HG02763 (cell line): ENCODE measurements at regions not wholly inside any gene's neighbourhood (a gene's known extent, or its start where the extent isn't known, plus 50 kb on each side); places are given as distances from the start of the nearest gene placed in this dataset.
"Not testable (repeated sequence)": the region's sequence is repeated elsewhere in the genome, so short reads cannot be mapped to it uniquely, and the experiment has no call there.

Experiments
- ATAC-seq: cut with Tn5 transposase; IDR thresholded peaks from one replicate; pipeline ENCODE4 v1.9.1; 2021; ENCODE audit warnings: mild to moderate bottlenecking, moderate library complexity; ENCODE audit not compliant: unreplicated experiment

DNA sequence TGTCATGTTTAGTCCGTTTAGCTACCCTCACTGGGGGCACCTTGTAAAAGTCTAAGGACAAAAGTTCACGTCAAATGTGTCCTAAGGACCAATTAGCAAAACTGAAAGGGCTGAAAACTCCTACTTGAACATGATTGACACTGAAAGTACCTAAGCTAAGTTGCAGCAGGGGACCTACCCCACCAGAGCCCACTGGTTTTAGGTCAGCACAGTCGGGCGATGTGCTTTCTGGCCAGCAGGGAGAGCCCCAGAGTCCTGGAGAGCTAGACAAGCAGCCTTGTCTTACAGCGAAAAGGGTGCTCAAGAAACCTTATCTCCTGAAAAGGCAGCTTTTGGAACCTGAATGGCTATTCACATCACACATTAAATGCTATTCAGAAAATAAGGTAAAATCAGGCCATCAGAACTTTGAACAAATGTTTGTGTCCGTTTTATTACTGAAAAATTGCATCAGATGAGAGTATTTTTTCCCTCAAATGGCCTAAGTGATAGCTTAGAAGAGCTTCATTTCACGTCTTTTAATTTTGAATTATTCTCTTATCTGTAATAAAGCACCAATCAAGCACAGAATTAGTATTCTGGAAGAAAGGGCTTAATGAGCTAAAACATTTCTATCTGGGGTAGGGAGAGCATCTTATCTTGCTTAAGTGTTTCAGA lies 52.2 kb upstream of the MKI67 start:
- no peak for ATAC-seq

DNA sequence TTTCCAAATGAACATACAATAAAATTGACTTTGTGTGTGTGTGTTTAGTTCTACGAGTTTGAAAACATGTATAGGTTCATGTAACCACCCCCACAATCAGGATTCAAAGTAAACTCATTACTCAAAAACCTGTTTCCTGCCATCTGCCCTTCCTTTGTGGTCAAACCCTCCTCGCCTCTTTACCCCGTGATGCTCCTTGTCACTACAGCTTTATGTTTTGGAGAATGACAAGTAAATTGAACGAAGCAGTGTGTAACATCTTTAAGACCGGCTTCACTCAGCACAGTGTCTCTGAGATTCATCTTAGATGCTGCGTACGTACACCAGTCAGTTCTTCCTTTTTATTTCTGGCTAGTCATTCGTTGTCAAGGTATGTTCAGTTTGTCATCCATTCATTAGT lies 54.6 kb upstream of the MKI67 start:
- ATAC-seq: no peak

DNA sequence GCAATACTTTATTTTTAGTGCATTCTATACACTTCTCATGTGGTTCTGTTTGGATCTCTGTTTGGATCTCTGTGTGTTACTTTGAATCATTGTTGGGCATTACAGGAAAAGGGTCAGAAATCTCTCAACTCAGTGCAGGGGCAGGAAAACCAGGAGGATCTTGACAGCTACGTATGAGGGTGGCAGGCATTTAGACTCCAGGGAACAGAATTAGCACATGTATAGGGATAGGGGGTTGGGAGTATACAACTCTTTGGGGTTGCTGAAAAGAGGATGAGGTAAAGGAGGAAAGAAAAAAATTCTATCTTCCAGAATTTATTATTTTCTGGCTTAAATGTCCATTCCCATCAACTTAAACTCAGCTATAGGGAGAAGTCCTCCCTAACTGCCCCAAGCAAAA lies 59.4 kb upstream of the MKI67 start:
- ATAC-seq: no peak

DNA sequence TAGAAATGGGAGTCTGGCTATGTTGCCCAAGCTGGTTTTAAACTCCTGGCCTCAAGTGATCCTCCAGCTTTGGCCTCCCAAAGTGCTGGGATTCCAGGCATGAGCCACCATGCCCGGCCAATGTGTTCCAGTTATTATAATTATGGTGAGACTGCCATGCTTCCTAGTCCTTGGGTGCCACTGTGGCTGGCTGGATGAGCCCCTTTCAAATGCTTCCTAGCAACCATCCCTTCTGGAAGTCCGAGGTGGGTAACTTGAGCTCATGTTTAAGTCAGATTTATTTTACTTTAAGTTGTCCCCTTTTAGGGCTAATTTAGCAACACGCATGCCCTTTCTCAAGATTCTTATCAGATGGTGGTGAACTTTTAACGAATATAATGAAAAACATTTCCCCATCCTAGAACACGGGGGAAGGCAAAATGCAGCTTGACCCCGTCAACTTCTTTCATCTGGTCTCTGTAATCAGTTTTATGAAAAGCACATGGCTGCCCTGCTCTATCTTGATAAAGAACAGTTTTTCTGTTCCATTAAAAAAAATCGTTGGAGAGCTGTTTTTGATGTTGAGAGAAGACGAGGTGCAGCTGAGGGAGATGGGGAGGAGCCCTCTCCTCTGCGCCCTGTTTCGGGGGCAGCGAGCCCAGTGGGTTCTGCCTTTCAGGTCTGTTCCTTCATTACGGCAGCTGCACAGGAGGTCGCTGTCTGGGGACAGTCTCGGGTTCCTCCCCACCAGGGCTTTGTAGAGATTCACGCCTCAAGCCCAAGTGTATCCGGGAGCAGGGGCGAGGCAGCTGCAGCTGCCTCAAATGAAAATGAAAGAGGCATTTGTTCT lies 61.0 kb upstream of the MKI67 start:
- ATAC-seq: no peak

DNA sequence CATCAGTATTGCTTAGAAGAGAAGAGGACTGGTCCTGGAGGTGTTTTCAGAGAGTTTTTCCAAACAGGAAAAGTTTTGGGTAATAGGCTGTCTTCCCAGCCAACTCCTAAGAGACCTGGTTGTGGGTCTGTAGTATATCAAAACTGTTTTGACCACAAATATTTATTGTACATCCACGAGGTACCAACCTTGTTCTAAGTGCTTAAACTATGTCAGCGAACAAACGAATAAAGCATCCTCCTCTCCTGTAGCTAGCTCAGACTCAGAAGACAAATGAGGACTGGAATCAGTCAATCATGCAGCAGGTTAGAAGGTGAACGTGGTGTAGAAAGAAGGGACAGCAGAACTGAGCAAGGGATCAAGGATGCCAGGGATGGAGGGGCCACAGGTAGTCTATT lies 61.6 kb upstream of the MKI67 start:
- no peak for ATAC-seq

DNA sequence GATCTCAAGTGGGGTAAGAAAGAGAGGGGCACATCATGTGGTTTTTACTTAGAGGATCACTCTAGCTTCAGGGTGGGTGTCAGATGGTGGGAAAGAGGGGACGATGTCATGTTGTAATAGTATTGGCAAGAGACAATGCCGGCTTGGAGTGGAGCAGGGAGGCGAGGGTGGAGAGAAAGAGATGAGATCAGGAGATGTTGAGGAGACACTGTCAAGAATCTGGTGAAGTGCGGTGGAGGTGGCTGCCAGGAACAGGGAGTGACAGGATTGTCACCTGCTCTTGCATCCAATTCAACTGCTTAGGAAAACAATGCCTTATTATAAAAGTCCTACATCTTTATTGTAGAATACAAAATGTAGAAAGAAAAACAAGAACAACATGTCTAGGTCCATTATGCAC lies 63.0 kb upstream of the MKI67 start:
- no peak for ATAC-seq

DNA sequence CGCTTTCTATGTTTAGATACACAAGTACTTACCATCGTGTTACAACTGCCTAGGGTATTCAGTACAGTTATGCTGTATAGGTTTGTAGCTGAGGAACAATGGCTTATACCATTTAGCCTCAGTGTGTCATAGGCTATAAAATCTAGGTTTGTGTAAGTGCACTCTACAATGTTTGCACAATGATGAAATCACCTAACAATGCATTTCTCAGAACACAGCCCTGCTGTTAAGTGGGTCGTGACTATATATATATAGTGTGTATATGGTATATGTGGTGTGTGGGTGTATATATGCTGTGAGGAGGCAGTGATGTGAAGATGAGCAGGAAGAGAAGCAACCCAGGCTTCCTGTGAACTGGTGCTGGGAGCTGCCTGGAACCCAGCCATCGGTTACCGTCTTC lies 65.6 kb upstream of the MKI67 start:
- no peak for ATAC-seq

DNA sequence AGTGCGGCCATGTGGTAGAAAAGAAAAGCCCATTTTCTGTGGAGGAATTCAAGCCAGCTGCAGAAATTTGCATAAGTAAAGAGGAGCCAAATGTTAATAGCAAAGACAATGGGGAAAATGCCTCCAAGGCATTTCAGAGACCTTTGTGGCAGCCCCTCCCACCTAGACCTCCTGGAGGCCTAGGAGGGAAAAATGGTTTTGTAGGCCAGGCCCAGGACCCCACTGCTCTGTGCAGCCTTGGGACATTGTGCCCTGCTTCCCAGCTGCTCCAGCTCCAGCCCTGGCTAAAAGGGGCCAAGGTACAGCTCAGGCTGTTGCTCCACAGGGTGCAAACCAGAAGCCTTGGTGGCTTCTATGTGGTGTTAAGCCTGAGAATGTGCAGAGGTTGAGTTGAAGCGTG lies 75.6 kb upstream of the MKI67 start:
- ATAC-seq: not testable (repeated sequence)

DNA sequence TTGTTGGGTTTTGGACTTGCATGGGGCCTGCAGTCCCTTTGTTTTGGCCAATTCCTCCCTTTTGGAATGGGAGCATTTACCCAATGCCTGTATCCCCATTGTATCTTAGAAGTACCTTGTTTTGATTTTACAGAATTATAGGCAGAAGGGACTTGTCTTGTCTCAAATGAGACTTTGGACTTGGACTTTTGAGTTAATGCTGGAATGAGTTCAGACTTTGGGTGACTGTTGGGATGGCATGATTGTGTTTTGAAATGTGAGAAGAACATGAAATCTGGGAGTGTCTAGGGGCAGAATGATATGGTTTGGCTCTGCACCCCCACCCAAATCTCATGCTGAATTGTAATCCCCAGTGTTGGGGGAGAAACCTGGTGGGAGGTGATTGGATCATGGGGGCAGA lies 76.8 kb upstream of the MKI67 start:
- no peak for ATAC-seq

DNA sequence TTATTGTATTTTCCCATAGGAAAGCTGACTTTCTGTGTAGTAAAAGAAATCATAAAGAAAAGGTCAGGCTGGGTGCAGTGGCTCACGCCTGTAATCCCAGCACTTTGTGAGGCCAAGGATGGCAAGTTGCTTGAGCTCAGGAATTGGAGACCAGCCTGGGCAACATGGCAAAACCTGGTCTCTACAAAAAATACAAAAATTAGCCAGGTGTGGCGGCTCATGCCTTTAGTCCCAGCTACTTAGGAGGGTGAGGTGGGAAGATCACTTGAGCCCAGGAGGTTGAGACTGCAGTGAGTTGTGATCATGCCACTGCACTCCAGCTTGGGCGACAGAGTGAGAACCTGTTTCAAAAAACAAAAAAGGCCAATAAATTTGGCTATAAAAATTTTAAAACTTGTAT lies 79.4 kb upstream of the MKI67 start:
- ATAC-seq: not testable (repeated sequence)

DNA sequence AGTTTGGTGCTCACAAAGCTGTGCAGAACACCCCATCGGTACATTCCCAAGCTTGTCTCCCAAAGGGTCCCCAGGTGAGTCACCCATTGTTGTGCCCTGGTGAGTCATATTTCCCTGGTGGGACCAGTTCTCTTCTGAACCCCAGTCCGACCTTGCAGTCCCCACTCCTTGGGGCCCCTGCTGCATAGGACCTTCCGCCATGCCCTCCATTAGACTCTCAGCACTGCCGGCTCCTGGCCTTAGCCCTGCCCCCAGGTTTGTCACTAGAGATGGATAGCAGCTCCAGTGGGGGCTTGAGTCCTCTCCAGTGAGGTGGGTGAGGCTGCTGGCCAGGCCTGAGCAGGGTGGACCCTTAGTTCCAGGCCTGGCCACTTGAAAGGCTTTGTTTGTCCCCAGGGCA lies 80.5 kb upstream of the MKI67 start:
- no peak for ATAC-seq

DNA sequence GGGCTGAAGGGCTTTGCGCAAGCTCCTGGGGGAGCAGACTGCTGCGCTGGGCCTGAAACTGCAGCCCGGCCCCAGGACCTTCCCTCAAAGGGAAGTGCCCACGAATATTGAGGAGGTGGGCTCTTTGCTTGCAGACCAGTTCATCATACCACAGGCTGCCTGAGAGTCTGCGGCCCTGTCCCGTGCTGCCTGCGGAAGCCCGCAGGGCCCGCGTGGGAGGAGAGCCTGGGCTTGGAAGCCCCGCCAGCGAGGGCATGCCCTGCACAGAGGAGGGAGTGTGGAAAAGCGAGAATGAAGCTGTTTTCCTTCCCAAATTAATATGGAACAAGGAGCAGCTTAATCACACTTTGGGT lies 83.6 kb upstream of the MKI67 start:
- ATAC-seq: no peak

DNA sequence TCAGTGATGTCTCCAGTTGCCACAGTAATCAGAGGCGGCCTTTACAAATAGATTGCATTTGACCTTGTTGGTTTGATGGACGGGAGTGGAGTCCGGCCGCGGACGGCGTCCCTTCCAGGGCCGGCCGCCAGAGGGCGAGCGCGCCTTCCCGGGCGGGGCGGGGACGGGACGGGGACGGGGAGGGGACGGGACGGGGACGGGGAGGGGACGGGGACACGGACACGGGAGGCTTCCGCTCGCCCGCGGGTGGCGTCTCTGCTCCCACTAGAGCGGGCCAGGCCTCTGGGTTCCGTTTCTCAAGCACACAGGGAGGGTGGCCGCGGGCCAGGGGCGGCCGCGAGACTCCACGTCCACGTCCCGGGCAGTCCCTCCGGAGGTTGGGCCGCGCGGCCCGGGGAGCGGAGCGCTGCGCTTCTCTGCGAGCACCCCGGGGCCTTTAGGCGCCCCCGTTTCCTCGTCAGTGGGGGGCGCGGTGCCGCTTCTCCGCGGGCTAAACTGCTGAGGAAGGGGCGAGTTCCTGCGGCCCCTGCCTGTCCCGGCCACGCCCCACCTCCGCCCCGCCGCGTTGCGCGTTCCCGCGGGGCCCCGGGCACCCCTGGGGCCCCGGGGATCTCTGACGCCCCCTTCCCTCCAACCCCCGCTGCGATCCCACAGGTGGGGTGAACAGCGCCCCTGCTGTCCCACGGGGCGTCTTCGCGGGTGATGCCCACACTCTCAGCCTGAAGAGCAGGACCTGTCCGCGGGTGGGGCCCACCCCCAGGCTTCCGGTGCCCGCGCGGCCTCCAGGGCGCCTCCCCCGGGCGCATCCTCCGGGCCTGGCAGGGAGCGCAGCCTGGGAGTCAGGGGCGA lies 84.2 kb upstream of the MKI67 start:
- ATAC-seq: no peak

DNA sequence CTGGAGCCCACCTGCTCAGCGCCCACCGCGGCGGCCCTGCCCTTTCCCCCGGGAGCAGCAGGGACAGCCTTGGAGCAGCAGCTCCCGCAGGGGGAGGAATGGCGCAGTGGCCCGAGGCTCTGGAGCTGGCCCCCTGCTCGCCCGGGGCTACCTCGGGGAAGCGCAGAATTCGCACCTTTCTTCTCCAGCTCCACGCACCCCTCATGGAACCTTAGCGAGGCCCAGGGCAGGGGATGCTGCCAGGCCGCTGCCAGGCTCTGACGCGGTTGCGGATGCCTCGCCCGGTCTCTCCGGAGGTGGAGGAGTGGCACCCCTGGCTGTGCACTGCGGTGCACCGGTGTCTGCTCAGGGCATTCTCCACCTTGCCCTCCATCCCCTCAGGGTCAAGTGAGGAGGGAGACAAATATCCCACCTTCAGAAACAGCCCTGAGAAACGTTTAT lies 84.9 kb upstream of the MKI67 start:
- ATAC-seq: no peak

DNA sequence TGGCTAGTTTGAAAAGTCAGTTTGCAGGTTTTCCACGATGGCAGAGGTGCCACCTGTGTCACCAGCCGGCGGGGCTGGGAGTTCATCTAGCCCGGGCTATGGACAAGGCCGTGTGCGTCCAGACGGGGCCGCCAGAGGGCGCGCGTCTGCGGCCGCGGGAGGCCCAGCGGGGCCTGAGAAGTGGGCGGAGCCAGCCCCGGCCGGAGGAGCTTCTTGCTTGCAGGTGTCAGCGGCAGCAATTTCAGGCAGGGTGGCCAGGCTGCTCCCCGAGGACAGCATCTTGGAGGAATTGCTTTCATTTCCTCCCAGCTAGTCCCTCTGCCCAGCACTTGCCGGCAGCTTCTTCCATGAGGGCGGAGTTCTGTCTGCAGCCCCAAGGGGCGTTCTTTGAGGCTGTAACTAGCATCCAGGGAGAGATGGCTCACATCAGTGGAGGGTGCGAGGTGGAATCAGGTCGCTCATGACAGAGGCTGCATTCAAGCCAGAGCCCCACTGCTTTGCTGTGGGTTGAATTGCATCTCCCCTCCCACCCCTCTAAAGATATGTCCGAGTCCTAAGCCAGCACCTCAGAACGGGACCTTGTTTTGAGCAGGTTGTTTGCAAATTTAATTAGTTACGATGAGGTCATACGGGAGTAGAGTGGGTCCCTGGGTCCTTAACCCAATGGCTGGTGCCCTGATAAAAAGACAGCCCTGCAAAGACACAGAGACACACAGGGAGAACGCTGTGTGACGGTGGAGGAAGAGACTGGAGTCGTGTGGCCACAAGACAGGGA lies 85.9 kb upstream of the MKI67 start:
- peak; percentile 96 for ATAC-seq

DNA sequence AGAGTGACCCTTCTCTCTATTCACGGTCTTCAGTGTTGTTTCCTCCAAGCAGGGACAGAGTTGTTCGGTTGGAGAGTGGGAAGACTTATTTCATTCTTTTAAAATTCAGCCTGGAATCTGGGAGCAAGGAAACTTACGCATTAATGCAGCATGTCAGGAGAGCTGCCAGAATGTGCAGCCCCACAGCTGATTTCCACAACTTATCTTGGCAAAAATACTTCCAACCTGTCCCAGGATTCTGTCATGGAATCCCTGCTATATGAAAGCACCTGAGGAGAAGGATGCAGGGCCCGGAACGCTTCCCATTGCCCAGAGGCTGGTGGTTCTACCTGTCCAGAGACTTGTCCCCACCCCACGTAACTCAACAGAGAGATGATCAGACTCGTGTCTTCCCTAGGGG lies 86.9 kb upstream of the MKI67 start:
- no peak for ATAC-seq

DNA sequence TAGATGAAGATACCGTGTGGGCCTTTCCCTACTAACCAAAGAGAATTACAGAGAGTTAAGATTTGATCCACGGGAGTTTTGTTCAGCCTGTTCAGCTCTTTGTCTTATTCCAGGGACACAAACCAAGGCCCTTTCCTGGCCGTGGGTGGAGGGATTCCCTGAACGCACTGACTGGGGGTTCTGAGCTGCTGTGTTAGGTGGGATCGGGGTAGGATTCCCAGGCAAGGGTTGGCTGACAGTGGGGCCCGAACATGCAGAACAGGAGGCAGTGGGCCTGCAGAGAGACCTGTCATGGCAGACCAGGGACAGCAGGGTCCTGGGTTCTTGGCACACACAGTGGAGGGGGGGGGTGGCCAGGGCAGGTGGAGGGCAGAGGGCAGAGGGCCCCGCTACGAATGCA lies 89.5 kb upstream of the MKI67 start:
- no peak for ATAC-seq

DNA sequence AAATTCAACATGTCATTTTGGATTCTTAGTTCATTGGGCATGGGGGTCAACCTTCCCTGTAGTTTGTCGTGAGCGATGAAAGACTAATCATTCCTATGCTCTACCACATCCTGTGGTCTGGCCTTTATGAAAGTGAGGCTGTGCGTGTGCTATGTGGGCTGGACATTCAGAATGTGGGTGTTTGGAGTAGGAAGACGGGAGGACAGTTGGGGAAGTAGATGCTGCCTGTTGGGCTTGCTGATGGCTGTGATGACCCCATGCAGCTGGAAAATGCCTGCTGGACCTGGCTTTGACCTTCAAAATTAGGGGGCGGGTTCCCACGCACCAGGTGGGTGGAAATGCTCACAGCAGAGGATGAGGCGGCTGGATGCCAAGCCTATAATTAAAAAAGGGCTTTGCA lies 90.9 kb upstream of the MKI67 start:
- no peak for ATAC-seq

DNA sequence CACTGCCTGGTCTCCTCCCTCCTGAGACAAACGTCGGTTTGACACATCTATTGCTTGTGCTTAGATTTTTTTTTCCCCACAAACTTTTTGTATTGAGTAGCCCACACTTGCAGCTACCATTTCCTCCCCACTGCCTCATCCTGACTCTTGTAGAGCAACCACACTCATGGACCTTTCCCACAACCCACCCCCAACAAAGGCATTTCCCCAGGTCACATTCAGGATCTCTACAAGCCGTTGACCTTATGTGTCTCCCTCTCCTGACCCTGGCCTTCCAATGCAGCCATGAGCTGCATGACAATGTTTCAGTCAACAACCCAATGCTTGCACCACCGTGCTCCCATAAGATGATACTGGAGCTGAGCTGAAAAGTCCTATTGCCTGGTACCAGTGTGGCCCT lies 91.9 kb upstream of the MKI67 start:
- no peak for ATAC-seq

DNA sequence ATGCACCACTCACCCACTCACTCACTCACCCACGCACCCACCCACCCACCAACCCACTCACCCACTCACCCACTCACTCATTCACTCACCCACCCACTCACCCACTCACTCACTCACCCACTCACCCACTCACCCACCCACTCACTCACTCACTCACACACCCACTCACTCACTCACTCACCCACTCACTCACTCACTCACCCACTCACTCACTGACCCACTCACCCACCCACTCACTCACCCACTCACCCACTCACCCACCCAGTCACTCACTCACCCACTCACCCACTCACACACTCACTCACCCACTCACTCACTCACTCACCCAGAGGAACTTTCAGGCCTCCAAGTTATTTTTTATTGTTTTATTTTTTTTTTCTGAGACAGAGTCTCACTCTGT lies 93.1 kb upstream of the MKI67 start:
- no peak for ATAC-seq

DNA sequence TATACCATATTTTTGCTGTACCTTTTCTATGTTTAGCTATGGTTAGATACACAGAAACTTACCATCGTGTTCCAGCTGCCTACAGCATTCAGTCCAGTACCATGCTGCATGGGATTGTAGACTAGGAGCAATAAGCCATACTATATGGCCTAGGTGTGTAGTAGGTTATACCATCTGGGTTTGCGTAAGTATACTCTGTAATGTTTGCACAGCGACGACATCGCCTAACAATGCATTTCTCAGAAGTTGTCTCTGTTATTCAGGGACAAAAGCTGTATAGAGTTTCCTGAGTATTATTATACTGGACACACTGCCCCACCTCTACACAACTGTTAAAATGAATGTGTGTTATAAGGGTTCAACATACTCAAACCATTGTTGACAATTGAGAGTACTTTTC lies 93.8 kb upstream of the MKI67 start:
- no peak for ATAC-seq
